ENCODE measurements at regions not wholly inside any gene's neighbourhood (a gene's known extent, or its start where the extent isn't known, plus 50 kb on each side); places are given as distances from the start of the nearest gene placed in this dataset.

DNA sequence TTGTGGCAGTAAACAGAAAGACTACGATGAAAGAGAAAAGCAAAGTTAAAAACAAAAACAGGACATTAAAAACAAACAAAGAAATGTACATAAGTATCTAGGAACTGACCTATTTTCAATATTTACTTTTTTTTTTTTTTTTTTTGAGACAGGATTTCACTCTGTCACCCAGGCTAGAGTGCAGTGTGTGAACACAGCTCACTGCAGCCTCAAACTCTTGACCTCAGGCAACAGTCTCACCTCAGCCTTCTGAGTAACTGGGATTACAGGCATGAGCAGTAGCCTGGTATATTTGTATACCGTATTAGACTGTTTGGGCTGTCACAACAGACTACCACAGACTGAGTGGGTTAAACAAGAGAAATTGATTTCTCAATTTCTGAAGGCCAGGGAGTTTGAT lies 1189.1 kb downstream of the CDH9 start:
- TF ChIP-seq POLR2A (IDR thresholded peaks at IDR 0.05; ENCODE audit: extremely low read depth, insufficient read length), result no peak
- TF ChIP-seq, protein P1, sequence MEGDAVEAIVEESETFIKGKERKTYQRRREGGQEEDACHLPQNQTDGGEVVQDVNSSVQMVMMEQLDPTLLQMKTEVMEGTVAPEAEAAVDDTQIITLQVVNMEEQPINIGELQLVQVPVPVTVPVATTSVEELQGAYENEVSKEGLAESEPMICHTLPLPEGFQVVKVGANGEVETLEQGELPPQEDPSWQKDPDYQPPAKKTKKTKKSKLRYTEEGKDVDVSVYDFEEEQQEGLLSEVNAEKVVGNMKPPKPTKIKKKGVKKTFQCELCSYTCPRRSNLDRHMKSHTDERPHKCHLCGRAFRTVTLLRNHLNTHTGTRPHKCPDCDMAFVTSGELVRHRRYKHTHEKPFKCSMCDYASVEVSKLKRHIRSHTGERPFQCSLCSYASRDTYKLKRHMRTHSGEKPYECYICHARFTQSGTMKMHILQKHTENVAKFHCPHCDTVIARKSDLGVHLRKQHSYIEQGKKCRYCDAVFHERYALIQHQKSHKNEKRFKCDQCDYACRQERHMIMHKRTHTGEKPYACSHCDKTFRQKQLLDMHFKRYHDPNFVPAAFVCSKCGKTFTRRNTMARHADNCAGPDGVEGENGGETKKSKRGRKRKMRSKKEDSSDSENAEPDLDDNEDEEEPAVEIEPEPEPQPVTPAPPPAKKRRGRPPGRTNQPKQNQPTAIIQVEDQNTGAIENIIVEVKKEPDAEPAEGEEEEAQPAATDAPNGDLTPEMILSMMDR (IDR thresholded peaks at IDR 0.05; ENCODE audit: low read depth, low read length), result no peak
- TF ChIP-seq, protein P2, sequence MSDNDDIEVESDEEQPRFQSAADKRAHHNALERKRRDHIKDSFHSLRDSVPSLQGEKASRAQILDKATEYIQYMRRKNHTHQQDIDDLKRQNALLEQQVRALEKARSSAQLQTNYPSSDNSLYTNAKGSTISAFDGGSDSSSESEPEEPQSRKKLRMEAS (IDR thresholded peaks at IDR 0.05; ENCODE audit: low read depth, low read length), result no peak

Measured in NB4 (cell line).